HUDEP-2 (cell line): ENCODE measurements at regions not wholly inside any gene's neighbourhood (a gene's known extent, or its start where the extent isn't known, plus 50 kb on each side); places are given as distances from the start of the nearest gene placed in this dataset.
"Not testable (repeated sequence)": the region's sequence is repeated elsewhere in the genome, so short reads cannot be mapped to it uniquely, and the experiment has no call there.

Experiments
- DNase-seq, 76 experiments: peaks; one replicate each; lab custom pipeline; 2025; ENCODE audit not compliant: unreplicated experiment in 76 of 76; lab: John Stamatoyannopoulos, UW

DNA sequence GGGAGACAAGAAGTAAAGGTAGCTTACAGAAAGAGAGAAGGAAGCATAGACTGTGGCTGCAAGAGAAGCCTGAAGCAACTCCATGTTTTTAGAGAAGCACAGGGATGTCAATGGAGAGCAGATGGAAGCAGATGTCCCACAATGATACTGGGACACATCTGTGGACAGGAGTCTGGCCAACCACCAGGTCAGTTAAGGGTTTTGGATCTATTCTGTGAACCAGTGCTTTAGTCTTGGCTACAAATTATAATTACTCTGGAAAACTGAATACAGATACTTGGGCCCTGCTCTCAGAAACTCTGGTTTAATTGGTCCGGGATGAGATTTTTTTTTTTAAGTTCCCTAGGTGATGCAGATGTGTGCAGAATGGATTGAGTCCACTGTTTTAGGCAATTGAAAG, 592.8 kb downstream of the CSNK1G3 start:
- no peak for DNase-seq

DNA sequence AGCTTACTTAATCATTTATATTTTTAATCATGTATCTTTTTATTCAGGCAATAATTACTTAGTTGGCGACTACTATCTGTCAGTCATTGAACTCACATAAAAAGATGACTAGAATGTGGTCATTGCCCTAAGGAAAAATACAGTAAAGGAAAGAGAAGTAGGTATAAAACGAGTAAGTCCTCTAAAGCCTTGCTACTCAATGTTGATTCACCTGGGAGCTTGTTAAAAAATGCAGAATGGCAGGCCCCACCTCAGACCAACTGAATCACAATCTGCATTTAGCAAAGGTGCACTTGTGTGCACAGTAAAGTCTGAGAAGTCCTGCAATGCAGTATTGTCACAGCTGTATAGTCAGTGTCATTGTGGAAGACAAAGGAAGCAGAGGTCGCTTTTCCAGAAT, 592.4 kb downstream of the CSNK1G3 start:
- no peak for DNase-seq

DNA sequence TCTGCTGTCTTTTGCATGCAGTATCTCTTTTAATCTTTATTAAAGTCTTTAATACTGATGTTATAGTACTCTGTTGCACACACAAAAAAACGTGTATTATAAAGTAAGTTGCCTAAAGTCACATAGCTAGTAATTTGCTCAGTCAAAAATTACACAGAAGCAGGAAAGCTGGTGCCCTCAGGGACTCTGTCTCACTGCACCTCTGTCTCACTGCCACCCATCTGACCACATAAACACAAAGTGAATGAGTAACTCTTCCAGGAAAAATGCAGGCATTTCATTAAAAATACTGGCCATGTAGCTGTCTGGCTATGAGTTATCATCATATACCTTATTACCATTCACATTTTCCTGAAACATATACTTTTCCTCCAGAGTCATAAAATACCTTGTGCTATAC, 591.7 kb downstream of the CSNK1G3 start:
- no peak for DNase-seq

DNA sequence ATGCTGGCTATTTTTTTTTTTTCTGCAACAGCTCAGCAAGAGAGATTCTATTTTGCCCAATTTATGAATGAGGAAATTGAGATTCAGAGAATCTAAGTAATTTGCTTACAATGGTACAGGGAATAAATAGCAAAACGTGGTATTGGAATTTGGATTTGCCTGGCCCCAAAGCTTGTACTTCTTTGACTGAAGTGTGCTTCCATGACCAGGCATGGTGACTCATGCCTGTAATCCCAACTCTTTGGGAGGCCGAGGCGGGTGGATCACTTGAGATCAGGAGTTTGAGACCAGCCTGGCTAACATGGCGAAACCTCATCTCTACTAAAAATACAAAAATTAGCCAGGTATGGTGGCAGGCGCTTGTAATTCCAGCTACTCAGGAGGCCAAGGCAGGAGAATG, 591.1 kb downstream of the CSNK1G3 start:
- not testable (repeated sequence) for DNase-seq

DNA sequence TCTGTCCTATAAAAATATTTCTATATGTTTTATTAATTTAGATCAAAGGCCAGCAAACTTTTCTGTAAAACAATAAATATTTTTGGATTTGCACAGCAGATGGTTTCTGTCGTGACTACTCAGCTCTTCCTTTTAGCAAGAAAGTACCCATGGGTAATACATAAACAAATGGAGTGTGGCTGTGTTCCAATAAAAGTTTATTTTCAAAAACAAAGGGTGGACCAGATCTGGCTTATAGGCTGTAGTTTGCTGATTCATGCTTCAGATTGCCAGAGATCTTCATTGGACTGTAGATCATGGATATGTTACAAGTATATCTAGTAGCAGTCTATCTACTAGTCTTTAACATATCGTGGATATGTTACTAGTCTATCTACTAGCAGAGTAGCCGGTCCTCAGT, 590.5 kb downstream of the CSNK1G3 start:
- DNase-seq = no peak

DNA sequence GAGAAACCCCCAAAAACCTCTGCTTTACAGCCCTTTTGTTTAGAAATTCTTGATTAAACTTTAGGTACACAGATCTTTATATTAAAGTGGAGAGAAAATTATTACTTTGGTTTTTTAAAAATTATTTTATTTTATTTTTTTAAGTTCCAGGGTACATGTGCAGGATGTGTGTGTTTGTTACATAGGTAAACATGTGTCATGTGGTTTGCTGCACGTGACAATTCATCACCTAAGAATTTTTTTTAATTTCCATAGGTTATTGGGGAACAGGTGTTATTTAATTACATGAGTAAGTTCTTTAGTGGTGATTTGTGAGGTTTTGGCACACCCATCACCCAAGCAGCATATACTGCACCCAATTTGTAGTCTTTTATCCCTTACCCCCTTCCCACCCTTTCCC, 581.7 kb downstream of the CSNK1G3 start:
- DNase-seq = no peak

DNA sequence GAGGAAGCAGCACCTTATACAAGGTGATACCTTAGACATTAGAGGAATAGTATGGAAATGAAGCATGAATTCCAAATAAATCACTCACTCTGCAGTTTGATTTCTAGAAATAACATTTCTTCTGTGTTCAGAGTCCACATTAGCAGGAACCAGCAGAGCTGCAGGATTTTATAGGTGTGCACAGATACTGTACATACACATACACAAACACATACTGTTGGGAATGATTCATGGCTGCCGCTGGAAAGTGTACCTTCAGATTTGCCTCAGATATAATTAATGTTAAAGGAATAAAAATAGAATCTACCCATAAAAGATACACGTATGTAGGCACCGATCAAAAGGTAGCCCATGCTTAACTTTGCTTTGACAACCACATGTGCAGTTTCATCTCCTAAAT, 578.1 kb downstream of the CSNK1G3 start:
- DNase-seq = no peak

DNA sequence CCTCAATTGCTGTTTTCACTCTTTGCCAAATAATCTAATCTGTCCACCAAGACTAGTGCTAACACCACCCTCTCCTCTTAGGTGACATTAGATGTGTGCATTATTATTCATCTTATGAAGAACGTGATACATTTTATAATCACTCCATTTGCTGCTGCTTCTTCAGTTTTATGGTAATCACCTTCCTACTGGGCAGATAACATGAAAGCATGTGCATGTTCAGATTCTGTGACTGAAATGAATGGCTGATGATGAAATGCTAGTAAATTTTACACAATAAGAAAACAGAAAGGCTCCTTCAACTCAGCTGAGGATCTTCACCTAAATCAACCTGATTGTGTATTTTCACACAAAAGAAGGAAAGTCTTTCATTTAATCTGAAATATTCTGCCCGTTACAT, 577.6 kb downstream of the CSNK1G3 start:
- DNase-seq = no peak

DNA sequence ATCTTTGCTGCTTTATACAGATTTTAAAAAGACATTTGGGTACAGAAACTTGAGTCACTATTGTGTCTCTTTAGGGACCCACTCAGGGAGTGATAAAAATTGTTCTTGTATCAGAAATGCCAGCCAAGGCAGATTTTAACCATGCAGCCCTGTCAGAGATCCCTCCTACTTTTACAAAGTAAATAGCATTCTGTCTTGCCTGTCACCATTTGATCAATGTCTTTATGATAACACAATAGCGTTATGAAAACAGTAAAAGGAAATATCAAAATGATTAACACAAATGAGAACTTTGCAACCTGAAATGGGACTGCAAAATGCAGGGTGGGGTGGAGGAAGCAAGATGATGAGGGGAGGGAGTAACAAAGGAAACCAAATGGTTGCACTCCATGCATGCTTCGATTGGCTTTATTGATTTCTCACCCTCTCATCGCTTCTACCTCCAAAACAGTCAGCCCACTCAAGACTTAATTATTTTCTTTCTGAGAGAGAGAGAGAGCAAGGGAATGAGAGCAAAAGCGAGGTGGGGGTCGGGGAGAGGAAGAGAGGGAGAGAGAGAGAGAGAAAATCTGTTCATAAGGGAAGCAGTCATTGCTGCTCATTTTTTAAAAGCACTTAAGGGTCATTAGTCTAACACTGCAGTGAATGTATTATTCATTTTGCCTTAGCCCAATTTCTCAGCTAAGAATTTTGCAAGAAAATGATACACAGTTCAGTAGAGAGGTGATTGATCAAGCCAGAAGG, 576.5 kb downstream of the CSNK1G3 start:
- DNase-seq = no peak

DNA sequence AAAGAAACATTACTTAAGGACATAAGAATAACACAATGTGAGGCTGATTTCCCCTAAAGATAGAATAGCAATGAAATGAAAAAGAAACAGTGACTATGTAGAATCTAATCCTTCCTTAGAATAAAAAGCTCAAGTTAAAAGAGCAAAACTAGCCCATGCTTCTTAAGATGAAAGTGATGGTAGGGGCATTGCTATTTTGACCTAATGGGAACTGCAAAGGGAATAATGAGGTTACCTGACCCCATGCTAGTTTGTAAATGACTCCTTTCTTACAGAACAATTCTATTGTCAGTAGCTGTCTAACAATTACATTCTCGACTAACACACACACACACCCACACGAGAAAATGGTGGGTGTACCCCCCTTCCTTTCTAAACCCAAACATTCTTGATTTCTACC, 575.8 kb downstream of the CSNK1G3 start:
- no peak for DNase-seq

DNA sequence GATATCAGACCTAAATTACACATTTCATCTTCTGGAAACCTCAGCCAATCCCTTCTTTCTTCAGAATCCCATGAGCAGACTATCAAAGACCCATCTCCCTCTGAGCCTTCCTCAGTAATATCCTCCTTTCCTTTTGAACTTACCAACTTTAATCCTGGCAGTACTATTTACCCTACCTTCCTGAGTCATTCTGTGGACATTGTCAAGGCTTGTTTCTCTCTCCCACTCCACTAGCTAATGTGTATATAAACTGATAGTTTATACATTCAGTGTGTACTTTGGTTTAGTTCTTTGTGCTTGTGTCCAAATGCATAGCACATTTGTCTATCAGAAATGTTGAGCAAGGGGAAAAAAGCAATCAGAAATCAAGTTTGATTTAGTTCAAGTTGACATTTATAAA, 568.3 kb downstream of the CSNK1G3 start:
- DNase-seq = no peak

DNA sequence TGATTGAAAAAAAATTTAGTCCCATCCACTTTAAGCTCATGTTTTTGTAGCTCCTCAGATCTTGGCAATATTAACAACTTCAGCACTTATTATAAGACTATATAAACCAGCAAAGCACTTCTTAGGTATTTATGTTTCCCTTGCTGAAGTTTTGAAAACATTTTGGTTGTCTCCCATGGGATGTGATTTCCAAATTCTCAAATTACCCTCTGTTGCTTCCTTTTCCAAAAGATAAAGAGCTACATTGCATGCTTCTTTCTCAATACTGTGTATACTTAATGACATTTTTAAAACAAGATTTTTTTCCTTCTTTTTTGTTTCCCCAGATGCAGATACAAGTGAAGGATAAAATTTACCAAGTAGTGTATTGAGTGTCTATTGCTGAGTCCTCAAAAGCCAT, 567.1 kb downstream of the CSNK1G3 start:
- DNase-seq = no peak

DNA sequence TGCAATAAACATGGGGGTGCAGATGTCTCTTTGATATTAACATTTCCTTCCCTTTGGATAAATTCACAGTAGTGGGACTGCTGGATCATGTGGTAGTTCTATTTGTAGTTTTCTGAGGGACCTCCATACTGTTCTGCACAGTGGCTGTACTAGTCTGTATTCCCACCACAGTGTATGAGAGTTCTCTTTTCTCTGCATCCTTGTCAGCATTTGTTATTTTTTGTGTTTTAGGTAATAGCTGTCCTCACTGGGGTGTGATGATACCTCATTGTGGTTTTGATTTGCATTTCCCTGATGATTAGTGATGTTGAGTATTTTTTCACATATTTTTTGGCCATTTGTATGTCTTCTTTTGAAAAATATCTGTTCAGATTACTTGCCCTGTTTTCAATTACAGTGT, 562.5 kb downstream of the CSNK1G3 start:
- no peak for DNase-seq

DNA sequence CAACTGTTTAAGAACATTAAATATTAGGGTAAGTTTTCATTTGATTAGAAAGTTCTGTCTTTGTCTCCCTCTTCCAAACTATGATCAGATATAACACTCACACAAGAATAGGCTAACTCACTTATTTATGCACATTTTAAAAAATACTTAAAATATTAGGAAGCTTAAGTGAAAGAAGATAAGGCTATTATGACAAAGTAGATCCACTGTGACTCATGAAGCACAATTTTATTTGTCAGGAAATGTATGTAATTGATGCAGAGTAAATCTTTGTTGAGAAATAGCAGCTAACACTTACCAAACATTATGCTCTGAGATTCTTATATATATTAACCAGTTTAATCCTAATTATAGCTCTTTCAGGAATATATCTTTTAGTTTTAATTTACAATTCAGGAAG, 560.6 kb downstream of the CSNK1G3 start:
- no peak for DNase-seq

DNA sequence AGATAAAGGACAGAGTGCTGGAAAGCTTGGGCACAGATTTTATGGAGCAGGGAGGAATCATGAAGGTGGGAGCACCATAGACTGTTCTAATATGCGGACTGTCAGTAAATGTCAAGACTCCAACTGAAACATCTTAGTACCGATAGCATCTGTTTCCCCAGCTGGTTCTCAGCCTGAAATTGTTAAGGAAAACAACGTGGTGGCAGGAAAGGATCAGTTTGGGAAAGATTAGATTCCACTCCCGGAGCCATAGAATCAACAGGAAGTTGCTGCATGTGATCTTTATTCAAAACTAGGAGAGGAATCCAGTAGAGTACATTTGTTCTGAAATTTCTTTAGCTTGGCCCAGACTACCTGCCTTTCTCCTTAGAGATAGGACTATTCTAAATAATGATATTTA, 559.1 kb downstream of the CSNK1G3 start:
- no peak for DNase-seq

DNA sequence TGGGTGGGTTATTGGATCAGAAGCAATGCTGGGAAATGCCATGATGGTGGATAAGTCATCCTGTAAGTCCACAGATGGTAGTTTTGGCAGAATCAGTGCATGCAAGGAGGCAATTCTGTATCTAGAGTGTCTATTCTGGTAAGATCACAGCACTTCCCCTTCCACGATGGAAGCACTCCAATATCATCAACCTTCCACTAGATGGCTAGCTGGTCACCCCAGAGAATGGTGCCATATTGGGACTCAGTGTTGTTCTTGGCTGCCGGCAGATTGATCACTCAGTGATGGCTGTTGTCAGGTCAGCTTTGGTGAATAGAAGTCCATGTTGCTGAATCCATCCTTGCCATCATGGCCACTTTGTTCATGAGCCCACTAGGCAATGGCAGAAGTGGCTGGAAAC, 553.5 kb downstream of the CSNK1G3 start:
- no peak for DNase-seq

DNA sequence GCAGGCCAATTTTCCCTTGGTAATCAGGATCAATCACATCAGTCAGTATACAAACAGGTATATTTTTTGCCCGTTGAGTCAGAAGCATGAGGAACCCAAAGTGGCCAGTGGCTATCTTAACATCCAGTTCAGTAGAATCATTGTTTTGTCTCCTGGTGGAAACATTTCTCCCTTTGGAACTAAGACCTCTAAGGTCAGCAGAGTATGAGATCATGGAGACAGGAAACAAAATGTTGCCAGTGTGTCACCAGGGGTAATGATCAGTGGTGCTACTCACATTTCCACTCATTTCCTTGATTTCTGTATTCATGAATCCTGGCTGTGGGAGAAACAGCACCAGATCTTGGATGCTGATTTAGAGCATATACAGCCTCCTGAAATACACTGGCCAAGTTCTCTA, 553.0 kb downstream of the CSNK1G3 start:
- no peak for DNase-seq

DNA sequence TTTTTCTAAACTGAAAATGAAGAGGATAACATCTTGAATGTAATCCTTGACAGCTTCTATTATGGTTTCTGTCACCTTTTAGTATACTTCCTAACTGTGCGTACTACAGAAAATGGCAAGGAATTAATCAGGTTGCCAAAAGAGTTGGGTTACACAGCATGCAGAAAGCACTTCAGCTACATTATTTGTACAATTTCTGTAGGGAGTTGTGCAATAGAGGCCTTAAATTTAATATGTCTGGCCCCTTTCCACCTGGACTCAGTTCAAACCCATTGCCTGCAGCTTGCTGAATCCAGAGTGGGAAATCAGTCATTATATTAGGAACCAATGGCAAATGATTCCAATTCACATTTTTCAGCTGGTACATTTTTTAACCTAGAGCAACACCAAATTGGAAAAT, 549.7 kb downstream of the CSNK1G3 start:
- DNase-seq = no peak

DNA sequence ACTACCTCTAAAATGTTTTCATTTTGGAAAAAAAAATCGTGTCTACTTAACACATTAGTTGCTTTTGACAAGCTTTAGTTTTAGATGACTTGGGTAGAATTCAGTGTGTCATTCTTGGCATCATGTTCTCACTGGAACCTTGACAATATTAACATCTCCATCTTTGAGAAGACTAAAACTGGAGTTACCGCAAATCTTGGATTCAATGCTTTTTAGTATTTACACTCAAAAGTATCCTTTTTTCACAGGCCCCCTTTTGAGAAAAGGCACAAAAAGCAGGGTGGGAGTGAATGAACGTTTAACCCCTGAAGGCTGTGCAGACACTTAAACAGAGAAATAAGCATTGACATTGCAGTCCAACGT, 549.1 kb downstream of the CSNK1G3 start:
- DNase-seq = no peak

DNA sequence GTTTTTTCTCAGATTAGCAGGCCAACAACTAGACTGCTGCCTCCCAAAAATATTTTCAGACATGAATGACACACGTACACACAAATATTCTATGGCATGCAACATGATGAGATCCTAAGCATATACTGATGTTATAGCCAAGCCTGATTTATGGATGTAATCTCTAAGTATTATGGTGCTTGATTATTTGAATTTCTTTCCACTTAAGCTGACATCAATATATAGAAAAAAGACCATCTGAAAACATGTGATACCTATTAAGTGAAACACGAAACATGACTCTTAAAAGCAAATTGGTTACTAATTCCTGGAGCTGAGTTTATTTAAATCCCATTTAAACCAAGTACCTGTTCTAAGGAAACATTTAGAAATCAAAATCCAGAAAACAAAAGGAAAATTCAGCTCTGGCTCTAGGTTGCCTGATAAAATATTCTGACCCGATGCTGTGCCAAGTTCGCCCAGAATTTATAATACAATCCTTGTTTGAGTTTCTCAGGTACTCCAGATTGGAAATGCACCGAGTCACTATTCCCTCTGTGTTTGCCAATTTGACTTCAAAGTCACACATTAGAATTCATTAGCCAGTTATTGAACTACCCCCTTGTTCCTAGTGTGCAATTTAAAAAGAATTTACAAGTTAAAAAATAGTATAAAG, 548.6 kb downstream of the CSNK1G3 start:
- no peak for DNase-seq

DNA sequence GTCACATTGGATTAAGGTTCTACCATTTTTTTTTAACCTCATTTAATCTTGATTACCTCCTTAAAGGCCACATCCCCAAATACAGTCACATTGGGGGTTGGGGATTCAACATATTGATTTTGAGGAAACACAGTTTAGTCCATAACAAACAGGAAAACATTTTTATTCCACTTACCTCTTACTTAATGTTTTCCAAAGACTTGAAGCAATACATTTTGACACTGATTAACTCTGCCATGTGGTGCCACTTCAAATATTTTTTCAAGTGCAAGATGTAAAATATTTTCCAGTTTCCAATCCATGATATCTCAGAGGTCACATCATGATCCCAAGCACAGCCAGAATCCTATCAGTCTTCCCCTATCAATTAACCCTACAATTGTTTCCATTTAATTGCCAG, 548.0 kb downstream of the CSNK1G3 start:
- DNase-seq = no peak

DNA sequence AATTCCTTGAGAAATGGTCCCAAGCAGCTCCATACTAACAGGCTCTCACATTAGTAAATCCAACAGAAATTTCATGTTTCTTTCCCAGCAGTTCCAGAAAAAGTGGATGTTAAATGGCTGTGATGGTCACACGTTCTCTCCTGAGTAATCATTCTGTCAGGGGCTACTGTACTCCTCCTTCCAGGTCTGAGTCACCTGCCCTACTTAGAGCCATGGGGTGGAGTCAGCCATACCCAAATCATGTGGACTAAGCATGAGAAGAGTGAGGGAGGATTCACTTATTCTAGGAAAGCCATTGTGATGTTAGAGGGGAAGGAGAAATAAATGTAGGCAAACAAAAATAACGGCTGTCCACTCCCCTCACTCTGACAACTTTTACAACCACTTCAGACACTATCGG, 547.2 kb downstream of the CSNK1G3 start:
- DNase-seq = no peak

DNA sequence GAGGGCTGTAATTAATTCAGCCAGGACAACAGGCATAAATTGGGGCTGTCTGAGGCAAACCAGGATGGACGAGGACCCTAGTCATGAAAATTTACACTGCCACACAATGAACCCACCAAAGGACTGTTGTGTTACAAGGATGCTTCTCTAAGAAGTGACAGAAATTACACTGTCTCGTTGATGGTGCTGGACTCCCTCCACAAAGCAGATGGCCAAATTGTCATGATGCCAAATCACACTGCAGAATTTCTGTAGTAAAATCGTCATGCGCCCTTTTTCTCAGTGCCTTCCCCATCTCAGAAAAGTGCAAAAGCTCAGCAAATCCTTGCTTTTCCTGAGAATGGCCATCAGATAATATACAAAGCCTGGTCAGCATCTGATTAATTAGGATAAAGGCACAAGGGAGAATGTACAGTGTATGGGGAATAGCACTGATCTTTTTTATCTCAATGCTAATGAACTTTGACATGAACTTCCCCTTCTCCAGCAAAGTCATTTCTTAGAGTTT, 545.8 kb downstream of the CSNK1G3 start:
- DNase-seq = no peak
